ENCODE measurements at regions not wholly inside any gene's neighbourhood (a gene's known extent, or its start where the extent isn't known, plus 50 kb on each side); places are given as distances from the start of the nearest gene placed in this dataset.

GRCh38 chr6:105890521-105891244 is 195.5 kb upstream of the PRDM1 start:
- TF ChIP-seq CTCF (conservative IDR thresholded peaks at IDR 0.05) (no peak), EZH2 (IDR thresholded peaks at IDR 0.05; ENCODE audit: low read depth) (no peak)

Data from PC-9 (cell line).